DMS153 (cell line): ENCODE measurements at regions not wholly inside any gene's neighbourhood (a gene's known extent, or its start where the extent isn't known, plus 50 kb on each side); places are given as distances from the start of the nearest gene placed in this dataset.
"Not testable (repeated sequence)": the region's sequence is repeated elsewhere in the genome, so short reads cannot be mapped to it uniquely, and the experiment has no call there.

Source experiments
- DNase-seq: peaks from one replicate; lab custom pipeline; 2025; lab: John Stamatoyannopoulos, UW

DNA sequence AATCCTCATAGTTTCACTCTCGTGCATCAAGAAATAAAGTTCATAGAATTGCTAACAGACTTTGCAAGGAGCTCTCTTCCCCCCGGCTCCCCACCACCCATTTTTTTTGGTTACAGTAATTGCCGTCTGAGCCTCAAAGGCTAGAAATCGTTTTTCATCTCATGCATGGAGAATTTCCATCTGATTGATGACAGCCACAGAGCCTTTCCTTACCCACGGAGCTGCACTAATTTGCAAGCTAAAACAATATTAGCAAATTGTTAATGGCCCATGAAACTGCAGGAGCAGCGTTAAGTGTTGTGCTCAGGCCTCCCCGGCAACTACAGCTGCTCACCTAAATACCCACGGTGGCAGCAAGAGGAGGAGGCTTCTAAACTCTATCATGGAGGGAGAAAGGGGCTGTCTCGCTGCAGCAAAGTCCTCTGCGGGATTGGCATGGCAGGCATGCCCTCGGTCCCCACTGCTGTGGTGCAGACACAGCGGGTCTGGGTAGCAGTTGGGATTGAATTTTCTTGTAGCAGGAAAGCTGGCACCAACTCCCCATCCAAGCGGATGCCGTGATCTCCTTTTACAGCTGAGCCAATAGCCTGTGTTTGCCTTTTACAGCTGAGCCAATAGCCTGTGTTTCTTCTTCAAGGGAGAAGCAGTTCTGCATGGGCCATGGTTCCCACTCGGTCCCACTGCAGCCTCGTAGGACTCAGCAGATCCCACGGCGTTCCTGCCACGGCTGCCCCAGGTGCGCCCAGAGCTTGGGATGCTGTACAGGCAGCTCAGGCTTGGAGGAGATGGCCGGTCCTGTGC is 412.3 kb downstream of the BRD1 start:
- no peak for DNase-seq

DNA sequence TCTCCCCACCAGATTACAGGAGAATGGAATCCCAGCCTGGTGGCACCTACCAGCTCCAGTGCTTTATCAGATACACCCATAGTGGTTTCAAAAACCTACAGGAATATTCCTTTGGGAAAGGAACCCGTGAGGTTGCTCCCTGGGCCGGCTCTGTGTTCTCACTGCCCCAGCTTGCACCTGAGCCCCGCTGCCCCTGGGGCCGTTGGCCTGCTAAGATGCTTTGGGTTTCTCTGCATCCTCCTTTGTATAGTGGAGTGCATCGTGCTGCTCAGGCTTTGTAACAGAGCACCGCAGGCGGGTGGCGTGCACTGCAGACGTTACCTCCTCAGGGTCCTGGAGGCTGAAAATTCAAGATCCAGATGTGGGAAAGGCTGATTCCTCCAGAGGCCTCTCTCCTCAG is 414.1 kb downstream of the BRD1 start:
- no peak for DNase-seq

DNA sequence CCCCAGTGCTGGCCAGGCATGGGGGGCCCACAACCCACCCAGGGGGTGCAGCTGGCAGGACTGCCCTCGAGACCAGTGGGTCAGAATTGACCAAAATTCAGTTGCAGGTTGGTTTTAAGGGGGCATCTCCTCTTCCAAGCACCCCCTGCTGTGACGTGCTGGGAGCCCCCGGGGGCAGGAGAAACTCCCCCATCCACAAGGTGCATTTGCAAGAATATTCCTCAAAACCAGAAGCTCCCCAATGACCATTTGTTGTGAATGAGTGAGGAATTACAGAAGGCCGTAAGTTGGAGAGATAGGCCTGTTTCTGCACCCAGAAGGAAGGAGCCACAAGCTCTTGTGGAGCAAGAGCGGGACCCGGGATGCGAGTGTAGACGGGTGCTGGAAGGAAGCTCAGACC is 414.5 kb downstream of the BRD1 start:
- no peak for DNase-seq

DNA sequence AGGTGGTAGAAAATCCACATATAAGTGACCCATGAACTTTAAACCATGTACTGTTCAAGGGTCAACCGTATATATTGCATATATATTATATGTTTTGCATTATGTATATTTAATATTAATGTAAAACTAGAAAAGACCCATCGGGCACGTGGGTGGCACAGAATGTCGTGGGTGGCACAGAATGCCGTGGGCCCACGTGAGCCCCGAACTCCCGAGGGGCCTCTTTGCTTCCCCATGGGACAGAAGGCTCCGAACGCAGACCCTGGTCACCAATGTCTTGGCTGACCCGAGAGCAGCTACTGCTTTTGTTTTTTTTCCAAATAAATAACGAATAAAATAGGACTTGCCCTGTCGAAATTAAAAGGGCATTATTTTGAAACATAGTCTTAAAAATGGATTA is 415.4 kb downstream of the BRD1 start:
- no peak for DNase-seq

DNA sequence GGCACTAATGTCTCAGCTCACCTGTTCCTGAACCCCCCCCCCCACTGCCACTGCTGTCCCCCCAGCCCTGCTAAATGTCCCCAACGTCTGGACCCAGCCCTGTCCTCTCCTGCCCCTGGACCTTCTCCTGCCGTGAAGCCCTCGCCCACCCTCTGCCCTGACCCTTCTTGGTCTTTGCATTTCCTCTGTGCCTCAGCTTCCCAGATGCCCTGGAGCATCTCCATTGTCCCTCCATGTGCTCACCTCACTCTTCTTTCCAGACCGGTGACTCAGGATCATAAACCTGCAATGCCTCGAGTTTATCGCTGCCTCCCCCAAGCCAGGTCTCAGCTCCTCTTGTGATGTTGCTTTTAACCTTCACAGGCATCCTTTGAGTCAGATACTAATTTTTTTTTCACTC is 416.4 kb downstream of the BRD1 start:
- DNase-seq: no peak

DNA sequence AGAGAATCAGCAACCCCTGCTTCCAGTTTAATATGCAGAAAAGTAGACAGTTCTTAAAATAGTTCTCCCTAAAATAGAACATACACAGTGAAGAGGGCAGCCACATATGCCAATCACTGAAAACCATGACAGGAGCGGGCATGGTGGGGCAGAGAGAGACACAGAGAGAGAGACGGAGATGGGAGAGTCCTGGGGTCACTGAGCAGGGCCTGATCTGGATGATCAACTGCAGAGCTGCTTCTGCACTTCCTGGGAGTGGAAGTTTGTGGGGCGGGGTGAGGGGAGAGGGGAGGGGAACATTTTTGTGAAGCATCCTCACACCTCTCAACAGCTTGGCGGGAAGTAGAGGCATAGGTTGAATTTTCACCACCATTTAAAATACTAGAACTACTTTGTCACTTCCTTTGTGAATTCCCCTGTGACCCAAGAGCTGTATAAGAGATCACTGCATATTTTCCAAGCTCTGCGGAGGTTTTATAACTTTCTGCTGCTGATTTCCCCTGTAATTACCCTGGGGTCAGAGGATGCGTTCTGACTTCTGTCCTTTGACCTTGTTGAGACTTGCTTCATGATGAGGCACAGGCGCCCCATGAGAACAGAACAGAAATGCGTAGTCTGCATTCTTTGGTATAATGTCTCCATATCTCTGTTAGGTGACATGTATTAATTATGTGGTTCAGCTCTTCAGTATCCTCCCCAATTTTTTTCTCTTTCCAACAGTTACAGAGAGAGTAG is 419.4 kb downstream of the BRD1 start:
- no peak for DNase-seq

DNA sequence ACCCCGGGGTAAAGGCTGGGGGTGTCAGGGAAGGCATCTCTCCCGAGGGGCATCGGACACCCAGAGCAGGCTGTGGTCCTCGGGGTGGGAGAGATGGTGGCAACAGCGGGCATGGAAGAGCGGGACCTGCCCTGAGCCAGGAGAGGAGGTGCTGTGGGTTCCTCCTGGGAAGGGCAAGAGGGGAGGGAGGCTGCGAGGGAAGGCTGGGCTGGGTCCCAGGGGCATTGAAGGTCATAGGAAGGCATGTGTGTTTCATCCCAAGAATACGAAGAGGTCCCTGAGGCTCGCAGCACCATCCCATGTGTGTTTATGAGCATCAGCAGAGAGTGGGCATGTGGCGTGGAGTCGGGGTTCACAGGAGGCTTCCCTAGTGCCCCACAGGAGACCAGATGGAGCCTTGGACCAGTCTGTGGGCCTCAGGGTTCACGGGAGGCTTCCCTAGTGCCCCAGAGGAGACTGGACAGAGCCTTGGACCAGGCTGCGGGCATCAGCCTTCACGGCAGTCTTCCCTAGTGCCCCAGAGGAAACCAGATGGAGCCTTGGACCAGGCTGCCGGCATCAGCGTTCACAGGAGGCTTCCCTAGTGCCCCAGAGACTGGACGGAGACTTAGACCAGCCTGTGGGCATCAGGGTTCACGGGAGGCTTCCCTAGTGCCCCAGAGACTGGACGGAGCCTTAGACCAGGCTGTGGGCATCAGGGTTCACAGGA is 420.6 kb downstream of the BRD1 start:
- DNase-seq: no peak

DNA sequence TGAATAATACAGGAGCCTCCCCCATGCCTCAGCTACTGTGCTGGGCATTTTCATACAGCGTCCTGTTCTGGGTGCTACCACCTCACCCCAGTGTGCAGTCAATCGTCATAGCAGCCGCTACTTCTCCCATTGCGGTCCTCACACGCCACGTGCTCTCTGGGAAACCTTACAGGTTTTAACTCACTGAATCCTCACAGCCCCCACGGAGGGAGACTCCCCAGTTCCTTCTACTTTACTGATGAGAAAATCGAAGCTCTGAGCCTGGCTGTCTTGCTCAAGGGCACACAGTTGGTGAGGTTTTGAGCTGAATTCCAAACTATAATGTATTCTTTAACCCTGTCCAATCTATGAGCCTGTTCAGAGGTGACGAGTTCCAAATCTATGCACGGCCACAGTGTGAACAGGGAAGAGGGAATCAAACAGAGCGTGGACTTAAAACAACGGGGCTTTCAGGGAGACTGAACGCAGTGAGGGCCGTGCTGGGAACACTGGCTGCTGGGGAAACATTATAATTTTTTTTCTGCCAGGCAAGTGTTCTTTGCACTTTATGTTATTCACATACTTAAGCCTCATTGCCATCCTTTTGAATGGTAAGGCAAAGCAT is 421.5 kb downstream of the BRD1 start:
- DNase-seq: no peak

DNA sequence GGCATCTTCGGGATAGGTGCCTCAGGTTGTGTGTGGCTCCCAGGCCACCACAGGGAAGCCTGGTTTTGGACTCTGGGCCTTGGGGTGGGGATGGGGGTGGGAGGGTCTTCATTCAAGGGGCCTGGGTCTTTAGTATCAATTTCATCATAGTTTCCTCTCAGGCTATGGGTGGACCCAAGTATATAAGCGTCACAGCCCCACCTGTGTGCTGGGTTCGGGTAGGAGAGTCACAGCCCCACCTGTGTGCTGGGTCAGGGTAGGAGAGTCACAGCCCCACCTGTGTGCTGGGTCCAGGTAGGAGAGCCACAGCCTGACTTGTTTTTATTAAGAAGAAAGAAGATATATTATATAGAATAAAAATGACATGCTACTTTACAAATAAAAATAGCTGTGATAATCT is 422.1 kb downstream of the BRD1 start:
- no peak for DNase-seq

DNA sequence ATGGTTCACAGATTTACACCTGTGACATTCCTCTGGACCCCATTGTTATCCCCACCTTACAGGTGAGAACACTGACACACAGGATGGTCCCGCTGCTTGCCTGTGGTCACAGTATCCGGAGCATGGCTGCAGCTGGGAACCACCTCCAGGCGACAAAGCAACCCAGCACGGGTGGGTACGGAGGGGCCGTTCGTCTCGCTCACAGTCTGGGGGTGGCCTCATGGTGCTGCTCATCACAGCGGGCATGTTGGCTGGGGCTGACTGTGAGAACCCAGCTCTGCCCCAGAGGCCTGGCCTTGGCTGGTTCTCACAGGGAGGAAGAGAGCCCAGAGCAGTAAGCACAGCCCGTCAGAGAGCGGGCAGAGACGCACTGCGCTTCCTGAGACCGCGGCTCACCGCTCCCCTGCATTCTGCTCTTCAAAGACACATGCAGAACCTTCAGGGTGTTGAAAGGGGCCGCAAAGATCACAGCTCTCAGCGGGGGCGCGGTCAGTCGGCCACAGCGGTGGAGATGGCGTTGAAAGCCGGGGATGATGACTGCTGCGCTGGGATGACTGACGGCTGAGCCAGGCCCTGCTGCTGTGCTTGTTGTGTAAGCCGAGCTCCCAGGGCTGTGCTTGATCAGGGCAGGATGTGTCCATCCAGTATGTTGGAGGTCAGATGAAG is 423.0 kb downstream of the BRD1 start:
- DNase-seq: no peak

DNA sequence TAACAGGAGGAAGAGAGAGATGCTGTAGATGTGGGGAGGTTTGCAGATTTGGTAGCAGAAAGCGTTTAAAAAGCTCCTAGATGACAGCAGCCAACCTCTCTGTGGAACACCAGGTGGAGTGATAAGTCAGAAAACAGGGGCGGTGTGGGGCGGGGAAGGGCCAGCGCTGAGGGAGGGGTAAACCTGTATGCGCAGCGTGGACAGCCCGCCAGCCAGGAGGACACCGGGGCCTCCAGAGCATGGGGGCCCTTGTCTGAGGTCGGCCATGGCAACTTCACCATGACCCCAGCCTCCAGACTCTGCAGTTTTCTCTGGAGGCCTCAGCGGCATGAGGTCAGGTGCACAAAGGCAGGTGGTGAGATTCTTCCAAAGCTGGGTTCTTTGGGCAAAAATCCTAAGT is 423.7 kb downstream of the BRD1 start:
- DNase-seq: no peak

DNA sequence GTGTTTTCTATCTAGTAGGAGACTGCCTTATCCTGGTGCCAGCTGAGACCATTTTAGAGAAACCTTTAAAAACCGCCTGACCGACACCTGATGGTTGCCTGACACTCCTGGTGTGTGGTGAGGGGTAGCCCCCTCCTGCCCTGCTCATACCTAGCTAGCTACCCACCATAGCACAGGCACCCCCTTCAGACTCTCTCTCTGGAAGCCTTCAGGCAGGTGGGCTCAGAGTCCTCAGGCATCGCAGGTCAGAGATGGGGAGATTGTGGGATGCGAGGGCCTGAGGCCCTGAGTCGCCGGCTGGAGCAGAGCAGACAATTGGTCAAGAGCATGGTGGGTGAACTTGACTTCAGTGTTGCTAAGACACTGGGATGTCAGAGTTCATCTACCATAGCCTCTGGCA is 424.6 kb downstream of the BRD1 start:
- DNase-seq: no peak

DNA sequence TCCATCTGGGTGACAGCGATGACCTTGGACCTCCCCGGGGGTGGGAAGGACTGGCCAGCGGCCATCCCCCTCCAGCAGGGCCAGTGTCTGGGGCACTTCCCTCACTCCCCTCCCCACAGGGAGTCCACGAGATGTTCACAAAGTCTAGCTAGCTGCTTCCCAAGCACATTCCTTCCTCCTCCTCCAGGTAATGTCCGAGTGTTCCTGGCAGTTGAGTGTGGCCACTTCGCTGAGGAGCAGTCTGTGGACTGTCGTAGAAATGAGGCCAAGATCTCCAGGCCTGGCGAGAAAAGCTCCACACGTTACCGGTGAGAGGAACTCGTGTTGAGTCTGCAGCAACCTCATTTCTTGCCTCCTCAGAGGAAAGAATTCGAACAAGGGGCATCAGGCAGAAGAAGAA is 425.5 kb downstream of the BRD1 start:
- no peak for DNase-seq

DNA sequence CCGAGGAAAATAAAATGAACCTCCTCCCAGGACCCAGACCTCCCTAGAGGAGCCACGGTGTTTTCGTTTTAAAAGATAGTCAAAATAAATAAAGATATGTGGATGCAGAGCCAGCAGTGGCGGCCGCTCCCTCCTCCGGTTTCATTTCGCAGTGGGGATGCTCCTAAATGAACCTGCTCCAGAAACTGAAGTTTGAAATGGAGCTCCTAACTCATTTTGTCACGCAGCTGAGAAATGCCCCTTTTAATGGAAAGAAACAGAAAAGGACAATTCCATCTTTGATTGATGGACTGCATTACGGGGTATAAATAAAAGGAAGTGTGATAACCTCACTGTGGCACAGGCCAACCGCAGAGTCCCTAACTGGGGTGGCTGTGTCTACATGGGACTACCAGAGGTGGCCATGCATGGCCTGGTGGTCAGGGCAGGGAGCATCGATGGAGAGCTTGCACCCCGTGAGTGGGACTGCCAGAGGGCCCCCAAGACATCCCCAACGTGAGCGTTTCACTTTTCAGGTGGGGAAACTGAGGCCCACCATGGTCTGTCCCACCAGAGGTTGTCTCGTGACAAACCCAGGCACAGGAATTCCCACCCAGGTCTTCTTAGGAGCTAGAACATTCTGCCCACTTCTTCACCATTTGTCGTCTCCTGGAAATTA is 426.6 kb downstream of the BRD1 start:
- DNase-seq: no peak

DNA sequence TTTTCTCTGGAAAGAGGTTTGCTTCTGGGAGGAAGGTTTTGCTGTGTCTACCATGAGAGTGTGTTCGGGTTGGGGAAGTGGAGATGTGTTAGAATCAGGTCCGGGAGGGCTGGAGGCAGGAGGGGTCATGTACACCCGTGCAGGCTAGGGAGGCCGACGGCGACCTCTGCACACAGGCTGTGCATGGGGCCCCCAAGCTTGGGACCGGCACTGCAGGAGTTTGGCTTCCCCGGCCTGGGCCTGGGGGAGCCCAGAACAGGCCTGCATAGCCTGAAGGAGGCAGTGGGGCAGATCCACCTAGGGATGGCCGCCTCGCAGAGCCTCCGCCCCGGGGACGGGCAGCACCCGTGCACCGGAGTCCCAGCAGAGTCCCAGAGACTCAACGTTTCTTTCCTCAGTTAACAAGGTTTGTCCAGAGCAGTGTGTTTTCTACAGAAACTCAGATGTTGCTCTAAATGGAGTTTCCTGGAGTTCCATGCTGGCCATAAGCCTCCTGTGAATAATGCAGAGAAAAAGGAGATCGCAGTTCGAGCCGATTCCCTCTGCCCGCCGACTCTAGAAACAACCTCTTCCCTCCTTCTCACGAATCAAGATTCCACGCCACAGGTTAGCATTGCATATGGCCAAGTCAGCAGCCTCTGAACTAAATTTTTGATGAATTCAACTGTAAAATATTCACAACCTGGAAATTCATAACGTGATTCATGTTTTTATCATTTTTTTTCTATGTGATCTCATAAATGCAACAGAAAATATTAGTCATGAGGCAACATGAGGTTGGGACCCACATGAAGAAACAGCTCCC is 427.3 kb downstream of the BRD1 start:
- no peak for DNase-seq

DNA sequence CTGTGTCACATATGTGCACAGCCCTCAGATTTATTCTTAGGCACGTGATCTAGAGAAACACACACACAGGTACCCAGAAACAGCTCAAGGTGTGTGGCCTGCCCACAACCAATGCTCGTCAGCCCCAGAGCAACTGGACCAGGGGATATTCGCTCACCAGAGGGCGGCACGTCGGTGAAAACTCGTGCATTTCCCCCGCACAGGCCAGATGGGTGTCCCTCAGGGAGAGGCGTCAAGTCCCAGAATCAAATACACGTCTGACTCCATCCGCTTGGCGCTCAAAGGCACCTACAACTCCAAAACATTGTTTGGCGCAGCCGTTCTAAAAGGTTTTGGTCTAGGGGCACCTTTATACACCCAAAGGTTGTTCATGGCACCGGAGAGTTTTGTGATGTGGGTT is 429.0 kb downstream of the BRD1 start:
- DNase-seq: no peak

DNA sequence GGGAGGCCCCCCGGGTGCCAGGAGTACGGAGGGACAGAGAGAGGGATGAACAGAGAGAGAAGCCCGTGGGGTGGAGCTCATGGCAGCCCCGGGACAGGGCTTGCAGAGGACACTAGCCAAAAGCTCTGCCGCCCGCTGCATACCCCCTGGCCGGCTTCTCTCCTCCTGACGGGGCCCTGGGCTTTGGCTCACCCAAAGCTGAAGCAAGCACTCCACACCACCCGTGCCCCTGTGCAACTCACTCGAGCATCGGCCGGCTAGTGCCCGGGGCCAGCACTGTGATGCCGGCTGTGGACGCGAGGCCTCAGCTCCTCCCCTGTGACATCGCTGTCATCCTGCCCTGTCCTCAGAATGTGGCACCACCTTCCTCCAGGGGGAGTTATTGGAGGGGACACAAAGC is 429.6 kb downstream of the BRD1 start:
- no peak for DNase-seq

DNA sequence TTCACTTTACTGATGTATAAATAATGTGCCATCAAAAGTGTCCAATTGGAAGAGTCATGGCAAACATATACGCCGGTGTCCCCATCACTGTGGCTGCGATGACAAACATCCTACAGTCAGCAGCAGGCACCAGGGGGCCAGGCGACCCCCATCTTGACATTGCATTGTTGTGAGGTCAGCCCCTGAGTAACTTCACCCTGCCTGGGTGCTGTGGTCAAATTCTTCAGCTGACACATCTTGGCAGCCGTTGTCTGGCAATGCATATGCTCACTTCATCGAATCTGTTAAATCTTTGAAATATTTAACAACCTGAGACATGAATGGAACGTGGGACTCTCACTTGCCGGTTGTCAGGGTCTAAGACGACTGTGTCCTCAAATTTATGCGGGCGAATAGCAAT is 430.9 kb downstream of the BRD1 start:
- no peak for DNase-seq

DNA sequence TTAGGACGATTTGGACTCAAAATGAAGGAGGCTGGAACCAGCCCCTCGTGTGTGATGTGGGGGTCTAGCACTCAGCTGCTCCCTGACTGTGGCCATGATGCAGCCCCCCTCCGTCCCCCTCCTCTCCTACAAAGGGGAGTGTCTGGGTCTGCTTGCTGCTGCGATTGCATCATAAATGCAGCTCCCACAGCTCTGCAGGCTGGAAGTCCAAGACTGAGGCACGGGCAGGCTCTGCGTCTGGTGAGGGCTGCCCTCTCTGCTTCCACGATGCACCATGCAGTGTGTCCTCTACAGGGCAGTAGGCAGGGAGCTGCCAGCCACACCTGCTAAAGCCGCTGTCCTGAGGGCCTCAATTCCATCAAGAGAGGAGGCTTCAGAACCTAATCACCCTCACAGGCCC is 432.1 kb downstream of the BRD1 start:
- no peak for DNase-seq

DNA sequence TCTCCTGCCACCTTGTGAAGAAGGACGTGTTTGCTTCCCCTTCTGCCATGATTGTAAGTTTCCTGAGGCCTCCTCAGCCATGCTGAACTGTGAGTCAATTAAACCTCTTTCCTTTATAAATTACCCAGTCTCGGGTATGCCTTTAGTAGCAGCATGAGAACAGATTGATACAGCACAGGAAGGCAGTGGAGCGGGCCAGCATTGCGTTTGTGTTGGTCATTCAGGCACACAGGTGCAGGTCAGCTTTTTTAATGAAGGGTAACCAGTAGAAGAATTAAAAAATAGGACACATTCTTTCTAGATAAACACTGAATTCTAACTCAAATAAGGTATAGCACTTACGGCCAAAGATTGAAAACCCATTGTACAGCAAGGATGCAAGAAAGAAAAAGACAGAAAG is 432.6 kb downstream of the BRD1 start:
- not testable (repeated sequence) for DNase-seq
